Activated T-helper 1 cell treated with Interleukin-2 at 50 U/mL for 16 hours (primary cell): ENCODE measurements at regions not wholly inside any gene's neighbourhood (a gene's known extent, or its start where the extent isn't known, plus 50 kb on each side); places are given as distances from the start of the nearest gene placed in this dataset.
"Not testable (repeated sequence)": the region's sequence is repeated elsewhere in the genome, so short reads cannot be mapped to it uniquely, and the experiment has no call there.

Experiments
- DNase-seq: peaks from one replicate; pipeline ENCODE4 v3.0.0-alpha.2; 2020; ENCODE audit warnings: low read depth

DNA sequence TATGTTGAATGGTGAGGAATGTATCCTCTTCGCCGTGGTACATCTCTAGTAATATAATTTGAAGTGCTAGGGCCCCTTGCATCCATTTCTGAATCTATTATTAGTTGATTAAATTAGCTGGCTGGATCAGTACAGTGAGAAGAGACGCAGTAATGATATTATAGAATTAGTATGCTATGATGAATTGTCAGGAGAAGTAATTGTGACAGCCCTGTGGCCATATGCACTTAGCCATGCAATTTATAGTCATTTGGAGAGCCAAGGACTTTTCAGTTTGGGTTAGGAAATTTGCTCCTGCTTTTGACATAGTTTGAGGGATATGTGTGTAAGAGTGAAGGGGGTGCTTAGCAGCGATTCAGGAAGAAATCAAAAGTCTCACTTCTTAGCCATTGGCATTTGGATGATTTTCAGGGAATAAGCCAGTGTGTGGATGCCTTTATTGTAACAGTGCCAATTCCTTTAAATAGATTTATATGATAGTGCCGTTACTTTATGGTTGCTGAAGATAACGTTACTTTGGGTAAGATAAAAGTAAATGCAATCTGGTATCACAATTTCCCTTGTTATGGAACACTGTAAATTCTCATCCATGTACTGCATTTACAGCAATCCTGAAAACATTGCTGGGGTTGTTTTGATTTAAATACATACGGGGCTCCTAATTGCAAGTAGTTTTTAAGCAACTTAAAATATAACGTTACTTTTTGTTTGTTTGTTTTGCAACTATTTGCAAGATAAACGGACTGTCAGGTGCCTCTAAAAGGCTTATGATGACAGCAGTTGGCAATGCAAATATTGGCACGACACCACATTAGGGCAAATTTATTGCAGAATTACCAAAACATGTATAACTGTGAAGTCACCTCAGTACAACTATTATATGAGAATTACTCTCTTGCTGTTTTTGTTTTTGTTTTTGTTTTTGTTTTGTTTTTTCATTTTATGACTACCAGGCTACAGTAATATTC is 875.4 kb upstream of the WWC1 start:
- no peak for DNase-seq

DNA sequence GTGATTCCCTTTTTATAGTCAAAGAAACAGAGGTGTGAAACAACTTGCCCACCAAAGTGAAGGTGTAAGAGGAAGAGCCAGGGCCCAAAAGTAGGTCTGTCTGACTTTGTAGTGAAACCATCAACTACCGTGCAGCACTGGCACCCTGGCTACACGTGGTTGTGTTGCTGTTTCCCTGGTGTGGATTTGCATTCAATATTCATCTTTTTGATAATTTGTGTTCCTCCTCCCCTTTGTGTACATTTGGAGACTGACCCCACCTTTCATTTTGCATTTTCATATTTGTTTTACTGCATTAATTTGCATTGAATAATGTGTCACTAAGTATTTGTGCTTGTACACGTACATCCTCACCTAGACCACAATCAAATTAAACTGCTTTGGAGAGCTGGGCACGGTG is 873.8 kb upstream of the WWC1 start:
- DNase-seq, result no peak

DNA sequence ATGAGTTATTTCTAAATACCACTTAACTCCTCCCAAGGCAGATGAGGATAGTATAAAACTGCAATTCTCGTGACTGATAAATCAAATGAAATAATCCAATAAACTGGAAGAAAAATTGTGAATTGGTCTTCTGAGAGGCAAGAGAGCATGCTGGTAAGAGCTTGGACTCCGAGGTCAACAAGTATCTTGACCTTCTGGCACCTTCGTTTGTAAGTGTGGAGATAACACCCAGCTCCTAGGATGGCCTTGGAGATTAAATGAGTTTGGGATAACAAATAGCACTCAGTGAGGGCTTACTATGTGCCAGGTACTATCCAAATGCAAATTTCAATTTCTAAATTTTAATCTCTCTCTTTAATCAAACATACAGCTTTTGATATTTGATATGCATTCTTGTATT is 866.3 kb upstream of the WWC1 start:
- no peak for DNase-seq

DNA sequence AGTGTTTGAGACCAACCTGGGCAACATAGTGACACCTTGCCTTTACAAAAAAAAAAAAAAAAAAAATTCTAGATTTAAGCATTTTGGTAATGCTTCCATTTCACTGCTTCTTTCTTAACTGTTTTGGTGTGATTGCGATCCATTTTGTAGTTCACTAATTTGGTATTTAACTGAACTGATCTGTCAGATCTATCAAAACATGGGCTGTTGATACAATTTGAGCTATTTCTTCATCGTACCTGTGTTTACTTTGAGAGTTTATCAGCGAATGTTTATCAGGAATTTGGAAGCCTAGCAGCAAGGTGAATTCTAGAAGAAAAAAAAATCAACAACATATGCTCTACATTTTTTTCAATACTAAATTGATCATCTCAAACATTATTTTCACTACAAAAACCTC is 864.9 kb upstream of the WWC1 start:
- DNase-seq, result no peak

DNA sequence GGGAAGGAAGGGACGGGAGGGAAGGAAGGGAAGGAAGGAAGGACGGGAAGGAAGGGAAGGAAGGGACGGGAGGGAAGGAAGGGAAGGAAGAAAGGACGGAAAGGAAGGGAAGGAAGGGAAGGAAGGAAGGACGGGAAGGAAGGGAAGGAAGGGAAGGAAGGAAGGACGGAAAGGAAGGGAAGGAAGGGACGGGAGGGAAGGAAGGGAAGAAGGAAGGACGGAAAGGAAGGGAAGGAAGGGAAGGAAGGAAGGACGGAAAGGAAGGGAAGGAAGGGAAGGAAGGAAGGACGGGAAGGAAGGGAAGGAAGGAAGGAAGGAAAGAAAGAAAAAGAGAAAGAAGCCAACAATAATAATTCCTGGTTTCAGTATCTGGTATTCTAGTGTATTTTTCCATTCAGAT is 863.8 kb upstream of the WWC1 start:
- not testable (repeated sequence) for DNase-seq

DNA sequence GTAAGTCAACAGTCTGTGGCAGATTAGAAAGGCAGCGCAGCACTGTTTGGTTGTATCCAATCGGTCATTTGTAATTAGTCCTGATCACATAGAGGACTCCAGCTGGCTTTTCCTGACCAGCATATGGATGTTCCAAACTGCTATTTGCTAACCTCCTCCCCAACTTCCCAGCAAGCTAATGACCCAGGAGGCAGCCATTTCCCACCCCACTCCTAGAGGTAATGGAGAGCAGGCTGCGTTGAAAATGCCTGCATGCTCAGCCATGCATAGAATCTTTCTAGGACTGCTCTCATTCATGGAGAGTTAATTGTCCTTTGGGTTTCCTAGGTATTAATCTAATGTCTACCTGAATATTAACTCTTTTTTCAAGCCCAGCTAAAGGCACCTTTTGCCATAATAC is 850.6 kb upstream of the WWC1 start:
- DNase-seq, result no peak

DNA sequence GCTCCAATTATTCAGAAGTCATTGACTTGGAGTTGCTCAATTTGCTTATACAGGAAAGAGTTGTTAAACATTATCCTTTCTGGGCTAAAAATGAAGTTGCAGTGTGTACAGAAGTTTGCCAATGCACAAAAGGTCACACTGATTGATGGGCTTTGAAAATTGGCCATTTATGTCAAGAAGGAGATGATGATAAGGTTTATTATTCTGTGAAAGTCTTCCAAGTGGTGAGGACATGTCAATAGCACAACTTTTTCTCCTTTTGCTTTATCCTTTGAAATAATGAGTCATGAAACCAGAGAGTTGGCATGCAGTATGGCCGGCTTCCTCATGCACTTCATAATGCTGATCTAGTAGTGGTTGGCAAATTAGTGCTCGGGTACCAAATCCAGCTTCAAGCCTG is 848.5 kb upstream of the WWC1 start:
- DNase-seq, result no peak

DNA sequence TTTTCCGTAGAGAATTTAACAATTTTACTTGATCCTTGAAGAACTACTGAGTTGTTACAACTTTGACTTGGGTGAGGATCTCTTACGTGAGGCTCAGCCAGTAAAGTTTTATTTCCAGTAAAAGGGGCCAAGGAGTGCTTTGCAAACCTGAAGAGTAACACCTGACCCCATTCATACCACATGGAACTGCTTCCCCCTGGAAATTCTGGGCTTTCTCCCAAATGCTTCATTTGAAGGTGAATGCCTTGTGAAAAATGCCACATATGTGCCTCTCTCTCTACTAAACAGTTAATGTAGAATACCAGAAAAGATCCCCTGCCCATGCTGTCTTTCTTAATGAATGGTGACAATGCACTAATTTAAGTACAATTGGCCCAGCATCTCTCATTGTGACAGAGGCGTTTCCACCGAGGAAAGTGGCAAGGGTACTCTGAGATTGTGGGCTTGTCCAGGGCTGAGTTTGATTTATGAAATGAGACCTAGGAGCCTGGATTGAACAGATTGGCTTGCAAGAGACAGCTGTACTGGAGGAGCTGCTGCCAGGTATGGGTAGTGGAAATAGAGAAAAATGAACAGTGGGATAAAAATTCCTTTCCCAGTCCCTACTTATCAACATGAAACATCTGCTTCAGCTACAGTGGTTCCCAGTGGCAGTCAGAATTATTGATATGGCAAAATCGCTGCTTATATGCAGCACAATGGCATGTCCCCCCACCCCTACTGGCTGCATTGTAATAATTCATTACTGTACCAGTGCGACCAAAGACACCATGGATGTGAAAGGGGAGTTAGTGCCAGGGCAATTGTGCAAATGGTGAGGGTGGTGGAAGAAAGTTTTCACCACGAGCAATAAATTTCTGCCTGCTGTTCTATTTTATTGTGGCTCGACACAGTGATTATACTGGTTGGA is 843.7 kb upstream of the WWC1 start:
- no peak for DNase-seq

DNA sequence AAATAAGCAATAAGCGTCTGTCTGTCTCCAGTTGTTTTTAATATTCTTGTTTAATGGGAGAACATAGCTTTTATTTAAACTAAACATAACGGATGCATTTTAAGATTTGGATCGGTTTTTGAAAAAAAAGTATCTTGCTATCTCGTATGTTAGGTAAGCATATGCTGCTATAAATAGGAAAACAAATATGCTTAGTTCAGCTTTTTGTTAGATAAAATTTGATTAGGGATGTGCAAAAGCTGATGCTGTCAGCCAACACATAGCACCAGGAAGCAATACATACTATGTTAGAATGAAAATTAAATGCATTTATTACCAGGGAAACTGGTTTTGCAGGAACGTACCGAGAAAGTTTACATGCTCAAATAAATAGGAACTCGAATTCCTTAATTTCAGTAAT is 843.1 kb upstream of the WWC1 start:
- DNase-seq, result no peak

DNA sequence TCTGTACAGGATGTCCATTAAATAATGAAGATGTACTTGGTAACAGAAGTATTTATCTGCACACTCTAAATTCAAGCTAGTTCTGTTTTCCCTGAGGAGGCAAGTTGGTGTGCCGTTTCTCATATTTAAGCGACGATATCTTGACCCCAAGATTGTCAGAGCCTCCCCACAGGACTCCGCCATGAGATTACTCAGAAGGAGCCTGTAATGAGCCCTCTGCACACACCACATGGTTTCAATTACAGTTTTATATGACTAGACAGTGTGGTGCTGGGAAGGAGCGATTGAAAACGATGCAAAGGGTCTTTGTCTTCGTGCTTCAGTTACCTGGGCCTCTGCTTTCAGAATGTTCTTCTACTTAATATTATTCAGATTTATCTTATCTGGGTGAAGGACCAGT is 840.4 kb upstream of the WWC1 start:
- no peak for DNase-seq

DNA sequence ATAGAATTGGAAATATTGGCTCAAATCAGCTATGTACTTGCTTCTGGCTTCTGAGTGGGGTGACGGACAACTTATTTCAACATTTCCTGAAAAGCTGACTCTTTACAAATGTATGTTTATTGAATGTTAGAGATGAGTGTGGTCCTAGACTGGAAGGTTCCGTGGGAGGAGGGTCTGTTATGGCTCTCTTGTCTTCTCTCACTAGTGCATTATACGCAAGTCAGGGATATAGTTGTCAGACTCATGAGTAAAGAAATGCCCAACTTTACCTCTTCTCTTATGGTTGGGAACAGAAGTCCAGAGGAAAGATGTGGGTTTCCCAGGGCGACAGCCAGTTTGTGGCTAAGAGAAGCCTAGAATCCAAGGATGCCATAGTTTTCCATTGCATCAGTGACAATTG is 839.3 kb upstream of the WWC1 start:
- no peak for DNase-seq

DNA sequence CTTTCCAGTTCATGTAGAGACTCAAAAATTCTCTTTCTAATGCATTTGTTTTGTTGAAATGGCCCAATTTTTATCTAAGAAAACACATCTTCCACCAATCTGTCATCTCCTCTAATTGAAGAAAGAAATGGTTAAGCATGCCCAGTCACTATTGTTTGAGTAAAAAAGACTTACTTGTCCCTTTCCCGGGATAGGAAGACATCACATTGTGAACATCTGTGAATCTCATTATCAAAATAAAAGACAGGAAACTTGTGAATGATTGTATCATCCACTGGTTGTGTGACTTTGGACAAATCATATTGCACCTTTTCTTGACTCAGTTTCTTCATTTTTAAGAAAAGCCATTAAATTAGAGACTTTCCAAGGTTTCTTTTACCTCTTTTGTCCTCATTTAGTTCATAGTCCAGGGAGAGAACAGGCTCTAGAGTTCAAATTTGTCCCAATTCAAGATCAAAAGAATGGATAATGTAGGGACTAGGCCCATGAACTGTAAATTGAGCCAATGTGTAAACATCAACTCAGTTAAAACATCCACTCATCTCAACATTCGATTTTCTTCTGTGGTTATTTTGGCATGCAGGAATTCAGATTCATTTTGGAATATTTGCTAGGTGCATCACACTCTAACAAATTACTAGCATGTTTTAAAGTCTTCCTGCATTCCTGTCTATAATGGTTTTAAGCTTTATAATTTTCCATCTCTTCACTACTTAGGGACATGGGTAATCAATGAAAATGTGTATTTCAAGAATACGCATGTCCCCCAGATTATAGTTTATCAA is 838.0 kb upstream of the WWC1 start:
- DNase-seq, result no peak

DNA sequence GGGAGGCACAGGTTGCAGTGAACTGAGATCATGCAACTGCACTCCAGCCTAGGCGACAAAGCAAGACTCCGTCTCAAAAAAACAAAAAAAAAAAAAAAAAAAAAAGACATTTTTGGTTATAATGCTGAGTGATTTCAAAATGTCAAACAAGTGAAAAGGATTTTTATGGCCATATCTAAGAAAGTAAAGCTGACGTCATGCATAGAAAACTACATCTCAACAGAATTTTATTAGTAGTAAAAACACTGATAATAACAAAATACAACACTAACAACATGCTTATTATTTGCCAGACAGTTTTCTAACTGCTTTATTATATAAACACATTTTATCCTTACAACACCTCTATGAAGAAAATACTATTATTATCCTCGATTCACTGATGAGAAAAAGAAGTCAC is 833.0 kb upstream of the WWC1 start:
- DNase-seq, result no peak

DNA sequence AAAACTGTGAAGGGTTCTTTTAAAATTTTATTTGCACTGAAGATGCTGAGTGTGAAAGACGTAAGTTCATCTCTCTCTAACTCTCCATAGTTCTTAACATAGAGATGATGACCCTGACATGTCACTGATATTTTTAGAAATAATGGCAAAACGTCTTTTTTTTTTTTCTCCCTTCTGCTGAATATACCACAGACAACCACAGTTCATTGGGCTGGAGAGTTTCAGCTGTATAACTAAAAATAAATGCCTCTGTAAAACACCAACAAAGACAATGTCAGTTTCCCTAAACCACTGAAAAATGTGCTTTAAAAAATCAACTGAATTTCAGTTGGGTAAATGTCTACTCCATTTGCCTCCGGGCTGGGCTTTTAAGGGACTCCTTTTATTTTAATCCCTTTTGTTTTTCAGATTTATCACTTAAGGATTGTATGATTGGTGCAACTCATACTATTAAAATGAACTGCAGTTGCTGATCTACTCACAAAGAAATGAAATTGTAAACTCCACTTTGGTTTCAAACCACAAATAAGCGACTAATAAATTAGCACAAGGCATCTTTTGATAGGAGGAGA is 830.9 kb upstream of the WWC1 start:
- no peak for DNase-seq

DNA sequence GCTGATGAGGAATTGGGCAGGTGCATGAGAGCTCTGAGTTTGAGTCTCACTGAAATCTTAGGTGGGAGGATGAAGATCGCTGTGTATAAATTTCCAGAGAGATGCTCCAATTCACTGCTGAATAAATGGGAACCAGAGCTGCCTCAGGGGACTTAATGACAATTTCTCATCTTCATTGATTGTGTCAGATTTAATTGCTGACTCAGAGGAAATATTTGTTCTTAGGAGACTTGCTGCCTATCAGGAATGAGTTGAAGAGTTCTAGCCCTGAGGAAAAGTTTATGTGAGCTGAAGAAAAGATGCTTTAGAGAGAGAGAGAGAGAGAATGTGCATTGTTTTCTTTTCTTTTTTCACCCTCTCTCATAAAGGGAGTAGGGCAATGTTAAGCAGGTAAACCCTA is 827.5 kb upstream of the WWC1 start:
- no peak for DNase-seq

DNA sequence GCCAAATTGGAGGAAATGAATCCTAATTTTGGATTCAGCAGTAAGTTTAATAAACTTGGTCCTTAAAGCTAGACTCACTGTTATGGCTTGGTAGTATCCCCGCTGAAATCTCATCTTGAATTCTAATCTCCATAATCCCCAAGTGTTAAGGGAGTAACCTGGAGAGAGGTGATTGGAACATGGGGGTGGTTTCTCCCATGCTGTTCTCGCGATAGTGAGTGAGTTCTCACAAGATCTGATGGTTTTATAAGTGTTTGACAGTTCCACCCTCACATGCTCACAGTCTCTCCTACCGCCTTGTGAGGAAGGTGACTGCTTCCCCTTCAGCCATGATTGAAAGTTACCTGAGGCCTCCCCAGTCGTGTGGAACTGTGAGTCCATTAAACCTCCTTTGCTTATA is 824.5 kb upstream of the WWC1 start:
- DNase-seq, result no peak

DNA sequence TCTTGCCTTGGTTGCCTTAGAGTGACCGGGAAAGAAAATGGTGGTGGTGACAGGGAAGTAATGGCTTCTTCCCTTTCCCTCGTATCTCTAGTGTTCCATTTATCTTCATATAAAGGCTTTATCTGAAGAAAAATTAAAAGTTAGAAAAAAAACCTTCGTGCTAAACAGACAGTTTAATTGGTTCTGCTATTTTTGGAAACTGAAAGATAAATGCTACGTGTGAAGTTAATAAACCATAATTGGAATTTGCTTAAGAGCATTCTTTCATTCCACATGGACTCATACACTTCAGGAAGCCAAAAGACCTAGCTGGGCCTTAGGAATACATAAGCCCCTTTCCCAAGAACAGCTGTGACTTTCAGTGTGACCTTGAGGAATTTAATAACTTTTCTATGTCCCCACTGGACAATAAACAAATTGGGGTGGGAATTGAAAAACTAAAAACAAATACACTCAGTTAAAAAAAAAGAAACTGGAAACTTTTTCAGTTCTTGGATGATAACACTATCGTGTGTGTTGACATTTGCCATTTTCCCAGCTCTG is 818.8 kb upstream of the WWC1 start:
- DNase-seq, result no peak

DNA sequence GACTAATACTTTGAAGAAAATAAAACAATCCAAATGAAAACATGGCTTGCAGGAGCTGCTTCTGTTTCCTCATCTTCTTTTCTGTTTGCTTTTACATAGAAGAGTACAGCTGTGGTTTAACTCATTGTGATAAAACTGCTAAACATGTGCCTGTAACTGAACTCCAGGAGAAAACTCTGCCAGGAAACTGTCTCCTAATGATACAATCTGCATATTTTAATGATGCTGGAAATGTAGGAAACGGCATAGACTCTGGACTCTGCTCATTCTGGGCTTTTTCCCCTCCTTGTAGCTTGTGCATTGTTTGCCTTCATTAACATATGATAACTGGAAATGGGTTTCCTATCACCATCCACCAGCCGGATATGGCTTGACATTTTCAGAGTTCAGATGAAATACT is 813.3 kb upstream of the WWC1 start:
- DNase-seq, result no peak

DNA sequence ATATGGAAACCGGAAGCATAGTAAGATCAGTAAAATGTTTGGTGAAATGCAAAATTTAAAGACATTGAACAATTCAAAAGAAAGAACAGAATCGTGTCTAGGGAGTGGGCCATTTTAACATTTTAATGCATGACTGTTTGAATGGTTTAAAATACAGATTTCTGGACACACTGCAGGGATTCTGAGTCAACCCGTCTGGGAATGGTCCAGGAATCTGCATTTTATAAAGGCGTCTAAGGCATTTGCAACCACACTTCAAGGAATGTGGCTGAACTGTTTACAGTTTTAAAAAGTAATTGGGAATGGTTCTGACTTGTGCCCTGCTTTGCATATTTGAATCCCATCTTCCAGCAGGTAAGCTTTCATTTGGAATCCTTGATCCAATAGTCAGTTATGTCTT is 811.7 kb upstream of the WWC1 start:
- no peak for DNase-seq

DNA sequence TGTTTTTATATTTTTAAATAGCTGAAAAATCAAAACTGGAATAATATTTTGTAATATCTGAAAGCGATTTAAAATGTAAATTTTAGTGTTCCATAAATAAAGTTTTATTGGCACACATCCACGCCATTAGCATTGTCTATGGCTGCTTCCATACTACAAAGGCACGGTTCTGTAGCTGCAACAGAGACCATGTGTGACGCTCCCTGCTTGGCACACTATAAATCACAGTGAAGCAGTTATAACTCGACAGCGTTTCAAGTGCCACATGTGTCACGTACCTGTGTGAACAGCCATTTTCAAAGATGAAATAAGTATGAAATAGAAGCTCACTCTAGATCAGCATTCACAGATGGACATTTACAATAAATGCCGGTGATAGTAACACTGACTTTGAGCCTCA is 810.1 kb upstream of the WWC1 start:
- no peak for DNase-seq

DNA sequence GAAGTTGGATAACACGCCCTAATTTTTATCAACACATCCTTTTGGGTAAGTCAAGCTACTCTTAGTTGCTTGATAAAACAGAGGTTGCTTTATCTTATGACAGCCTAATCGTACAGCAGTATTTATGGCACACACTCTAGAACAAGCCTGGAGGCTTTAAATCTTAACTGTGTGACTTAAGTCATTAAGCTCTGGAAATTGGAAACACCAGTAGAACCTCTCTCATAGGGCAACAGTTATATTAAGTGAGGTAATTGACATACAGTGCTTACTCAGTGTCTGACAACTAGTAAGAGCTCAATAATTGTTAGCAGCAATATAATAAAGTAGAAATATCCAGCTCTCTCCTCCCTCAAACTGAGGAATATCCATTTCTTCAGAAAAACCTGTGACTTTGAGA is 808.9 kb upstream of the WWC1 start:
- no peak for DNase-seq
